IMR-90 (cell line): ENCODE measurements at regions not wholly inside any gene's neighbourhood (a gene's known extent, or its start where the extent isn't known, plus 50 kb on each side); places are given as distances from the start of the nearest gene placed in this dataset.

Source experiments
- ATAC-seq: fragments of 200-7000 bp; cut with Tn5 transposase; 2 replicates; pipeline ENCODE4 v1.9.1; 2020; ENCODE audit warnings: low read depth, mild to moderate bottlenecking, moderate library complexity
- BruUV-seq: library from RNA; stranded (reverse); fragments of 400-500 nt; replicated peaks from 2 replicates; lab custom pipeline; 2021; lab: Mats Ljungman, UMichigan
- CTCF ChIA-PET: fragments of 300-600 bp; formaldehyde crosslinking; extraction: SDS; loops from one replicate; lab custom pipeline; 2021; ENCODE audit warnings: antibody characterized with exemption; lab: Yijun Ruan, JAX
- POLR2A ChIA-PET: fragments of 300-600 bp; sonication (Branson Sonifier 250); formaldehyde crosslinking; loops from one replicate; lab custom pipeline; 2022; ENCODE audit warnings: antibody characterized with exemption; ENCODE audit not compliant: unreplicated experiment; lab: Charles Lee
- DNase-seq: peaks from one replicate; pipeline ENCODE4 v3.0.0; 2013
- H2AFZ ChIP-seq: replicated peaks from 2 replicates; pipeline ENCODE3; 2013; ENCODE audit warnings: low read length, mild to moderate bottlenecking; ENCODE audit not compliant: poor library complexity
- H2AK5ac ChIP-seq: 2 replicates; pipeline ENCODE4 v1.6.1; 2013; ENCODE audit warnings: low read depth, low read length, inconsistent platforms
- H2AK9ac ChIP-seq: replicated peaks from 2 replicates; pipeline ENCODE3; 2013; ENCODE audit warnings: mild to moderate bottlenecking, low read depth, low read length, moderate library complexity; ENCODE audit not compliant: poor library complexity
- H2BK120ac ChIP-seq: 2 replicates; pipeline ENCODE4 v1.6.1; 2013; ENCODE audit warnings: low read depth, low read length, inconsistent platforms
- H2BK15ac ChIP-seq: 3 replicates; pipeline ENCODE4 v1.6.1; 2013; ENCODE audit warnings: low read depth, low read length, inconsistent platforms
- H2BK20ac ChIP-seq: 2 replicates; pipeline ENCODE4 v1.6.1; 2013; ENCODE audit warnings: low read depth, mild to moderate bottlenecking, inconsistent platforms, low read length, moderate library complexity
- H2BK5ac ChIP-seq: 2 replicates; pipeline ENCODE4 v1.6.1; 2013; ENCODE audit warnings: mild to moderate bottlenecking, low read depth, low read length, inconsistent platforms; ENCODE audit not compliant: poor library complexity, severe bottlenecking
- H3K14ac ChIP-seq: replicated peaks from 2 replicates; pipeline ENCODE4 v1.6.1; 2013; ENCODE audit warnings: low read depth, low read length, inconsistent platforms
- H3K18ac ChIP-seq: 2 replicates; pipeline ENCODE4 v1.6.1; 2013; ENCODE audit warnings: low read depth, low read length, control low read depth
- H3K23ac ChIP-seq: 2 replicates; pipeline ENCODE4 v1.6.1; 2013; ENCODE audit warnings: low read depth, low read length, inconsistent platforms
- H3K27ac ChIP-seq: 2 replicates; pipeline ENCODE4 v1.5.1; 2013; ENCODE audit warnings: mild to moderate bottlenecking, control low read depth, low read length; ENCODE audit not compliant: insufficient read depth
- H3K27me3 ChIP-seq: 2 replicates; pipeline ENCODE4 v1.6.1; 2013; ENCODE audit warnings: low read length; ENCODE audit not compliant: control insufficient read depth, insufficient read depth
- H3K36me3 ChIP-seq: 2 replicates; pipeline ENCODE4 v1.6.1; 2013; ENCODE audit warnings: low read length, mixed read lengths; ENCODE audit not compliant: control insufficient read depth, insufficient read depth
- H3K4ac ChIP-seq: 2 replicates; pipeline ENCODE4 v1.6.1; 2013; ENCODE audit warnings: low read depth, low read length, inconsistent platforms
- H3K4me1 ChIP-seq: 2 replicates; pipeline ENCODE4 v1.6.1; 2013; ENCODE audit warnings: low read length, mixed read lengths; ENCODE audit not compliant: control insufficient read depth, insufficient read depth
- H3K4me2 ChIP-seq: 2 replicates; pipeline ENCODE4 v1.6.1; 2013; ENCODE audit warnings: low read depth, mild to moderate bottlenecking, control low read depth, low read length, moderate library complexity
- H3K4me3 ChIP-seq: 2 replicates; pipeline ENCODE4 v1.5.1; 2013; ENCODE audit warnings: low read depth, mild to moderate bottlenecking, control low read depth, low read length, moderate library complexity; ENCODE audit not compliant: insufficient read depth
- H3K56ac ChIP-seq: 2 replicates; pipeline ENCODE4 v1.6.1; 2013; ENCODE audit warnings: low read length, inconsistent platforms; ENCODE audit not compliant: insufficient read depth; ENCODE audit errors: extremely low read depth
- H3K79me1 ChIP-seq, 2 experiments: 2 replicates each; pipeline ENCODE4 v1.6.1; 2013; ENCODE audit warnings: low read length in 2 of 2, inconsistent platforms in 1 of 2, low read depth in 1 of 2
- H3K9ac ChIP-seq: 2 replicates; pipeline ENCODE4 v1.6.1; 2013; ENCODE audit warnings: low read depth, low read length, control low read depth
- H3K9me1 ChIP-seq: 2 replicates; pipeline ENCODE4 v1.6.1; 2013; ENCODE audit warnings: low read length, inconsistent platforms; ENCODE audit not compliant: insufficient read depth
- H3K9me3 ChIP-seq: 2 replicates; pipeline ENCODE4 v1.6.1; 2013; ENCODE audit warnings: low read length; ENCODE audit not compliant: control insufficient read depth, insufficient read depth
- H4K20me1 ChIP-seq: 2 replicates; pipeline ENCODE4 v1.6.1; 2013; ENCODE audit warnings: low read length, inconsistent platforms; ENCODE audit not compliant: insufficient read depth
- H4K5ac ChIP-seq: 2 replicates; pipeline ENCODE4 v1.6.1; 2013; ENCODE audit warnings: mild to moderate bottlenecking, low read depth, low read length, control low read depth
- H4K8ac ChIP-seq, 2 experiments: 2 replicates each; pipeline ENCODE4 v1.6.1; 2013; ENCODE audit warnings: low read depth in 2 of 2, low read length in 2 of 2, control low read depth in 1 of 2, inconsistent platforms in 1 of 2
- H4K91ac ChIP-seq: 2 replicates; pipeline ENCODE4 v1.6.1; 2013; ENCODE audit warnings: low read depth, low read length, inconsistent platforms; ENCODE audit not compliant: insufficient read depth
- CEBPB ChIP-seq: IDR thresholded peaks from 2 replicates; pipeline ENCODE4 v1.6.1; 2012; ENCODE audit warnings: low read depth, low read length, improper control_type of control experiment
- FOS ChIP-seq: fragments of 150-350 bp; IDR thresholded peaks from 2 replicates; pipeline ENCODE4 v1.6.1; 2016; ENCODE audit warnings: low read depth, low read length
- MAFK ChIP-seq: IDR thresholded peaks from 2 replicates; pipeline ENCODE4 v1.6.1; 2012; ENCODE audit warnings: low read depth, low read length, improper control_type of control experiment
- MXI1 ChIP-seq: IDR thresholded peaks from 2 replicates; pipeline ENCODE4 v1.6.1; 2012; ENCODE audit warnings: low read depth, mild to moderate bottlenecking, low read length, moderate library complexity, borderline replicate concordance
- POLR2A ChIP-seq: IDR thresholded peaks from 2 replicates; pipeline ENCODE4 v1.6.1; 2012; ENCODE audit warnings: mild to moderate bottlenecking, low read depth, low read length
- RAD21 ChIP-seq: IDR thresholded peaks from 2 replicates; pipeline ENCODE4 v1.6.1; 2012; ENCODE audit warnings: low read length, improper control_type of control experiment
- RCOR1 ChIP-seq: IDR thresholded peaks from 2 replicates; pipeline ENCODE4 v1.6.1; 2012; ENCODE audit warnings: mild to moderate bottlenecking, low read length, improper control_type of control experiment; ENCODE audit not compliant: insufficient replicate concordance
- SMC3 ChIP-seq: fragments of 150-350 bp; IDR thresholded peaks from 2 replicates; pipeline ENCODE4 v1.6.1; 2016; ENCODE audit warnings: low read depth, mild to moderate bottlenecking, antibody characterized with exemption, low read length, moderate library complexity
- WGBS, 2 experiments: methylation state at CpG; one replicate each; pipeline versions ENCODE4 v1.1.5 to v1.1.7; 2013; ENCODE audit warnings: missing lambda C conversion rate in 2 of 2; ENCODE audit not compliant: insufficient read length in 1 of 2; ENCODE audit errors: extremely low coverage in 2 of 2; 5-methylcytosine and 5-hydroxymethylcytosine counted together
- dilution Hi-C: fragments of 300-500 bp; cut with HindIII; formaldehyde crosslinking; loops from one replicate; pipeline ENCODE4 v1.14.3; 2018; ENCODE audit warnings: low sequenced_read_pairs; ENCODE audit not compliant: unreplicated experiment
- in situ Hi-C: fragments of 300-500 bp; cut with MboI; formaldehyde crosslinking; loops from 3 replicates; pipeline ENCODE4 v1.14.3; 2019; ENCODE audit warnings: low sequenced_read_pairs, inconsistent platforms, mixed read lengths
- intact Hi-C: fragments of 100-400 bp; cut with micrococcal nuclease; formaldehyde crosslinking; loops from 2 replicates; pipeline ENCODE4 v1.10.0; 2022
- TF ChIP-seq, protein P1 (sequence below): conservative IDR thresholded peaks from 2 replicates; pipeline ENCODE4 v1.5.1; 2012; ENCODE audit warnings: mild to moderate bottlenecking, low read depth, low read length, improper control_type of control experiment

- Histone ChIP-seq H3K14ac (no peak overlapping the region), H2AK9ac (no peak overlapping the region), H2BK15ac (no peak overlapping the region), H3K56ac (no peak overlapping the region), H4K91ac (no peak overlapping the region), H3K4me2 (no peak overlapping the region), H3K27ac (no peak overlapping the region), H3K4me3 (no peak overlapping the region), H3K36me3 (no peaks in the 10 kb centered on the region), H2AFZ (no peak overlapping the region), H2BK20ac (no peak overlapping the region), H3K27me3 (no peaks in the 10 kb centered on the region), H3K4ac (no peak overlapping the region), H3K9ac (no peak overlapping the region), H4K5ac (no peak overlapping the region), H2BK120ac (no peak overlapping the region), H2AK5ac (no peak overlapping the region), H4K20me1 (no peaks in the 10 kb centered on the region), H3K9me1 (no peaks in the 10 kb centered on the region), H3K9me3 (no peaks in the 10 kb centered on the region), H3K4me1 (no peaks in the 10 kb centered on the region), H3K23ac (no peak overlapping the region), H4K8ac (no peak overlapping the region), H2BK5ac (no peak overlapping the region), H3K18ac (no peak overlapping the region), H3K79me1 (no peaks in the 10 kb centered on the region)
- BruUV-seq: no TSS peak
- DNase-seq (no peak), ATAC-seq (no peak)
- dilution Hi-C loops: no loop called here
- intact Hi-C loops: no loop called here
- 98% methylated on average over 12 of the region's 45 CpGs; no CpG with 5 or more reads in 1 of the 2 experiments for WGBS, 2 experiments
- POLR2A ChIA-PET: no interaction called here
- in situ Hi-C loops: no loop called here
- TF ChIP-seq, protein P1, sequence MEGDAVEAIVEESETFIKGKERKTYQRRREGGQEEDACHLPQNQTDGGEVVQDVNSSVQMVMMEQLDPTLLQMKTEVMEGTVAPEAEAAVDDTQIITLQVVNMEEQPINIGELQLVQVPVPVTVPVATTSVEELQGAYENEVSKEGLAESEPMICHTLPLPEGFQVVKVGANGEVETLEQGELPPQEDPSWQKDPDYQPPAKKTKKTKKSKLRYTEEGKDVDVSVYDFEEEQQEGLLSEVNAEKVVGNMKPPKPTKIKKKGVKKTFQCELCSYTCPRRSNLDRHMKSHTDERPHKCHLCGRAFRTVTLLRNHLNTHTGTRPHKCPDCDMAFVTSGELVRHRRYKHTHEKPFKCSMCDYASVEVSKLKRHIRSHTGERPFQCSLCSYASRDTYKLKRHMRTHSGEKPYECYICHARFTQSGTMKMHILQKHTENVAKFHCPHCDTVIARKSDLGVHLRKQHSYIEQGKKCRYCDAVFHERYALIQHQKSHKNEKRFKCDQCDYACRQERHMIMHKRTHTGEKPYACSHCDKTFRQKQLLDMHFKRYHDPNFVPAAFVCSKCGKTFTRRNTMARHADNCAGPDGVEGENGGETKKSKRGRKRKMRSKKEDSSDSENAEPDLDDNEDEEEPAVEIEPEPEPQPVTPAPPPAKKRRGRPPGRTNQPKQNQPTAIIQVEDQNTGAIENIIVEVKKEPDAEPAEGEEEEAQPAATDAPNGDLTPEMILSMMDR: no peak
- TF ChIP-seq CEBPB: no peak
- no peak for TF ChIP-seq MAFK
- no peak for TF ChIP-seq POLR2A
- no peak for TF ChIP-seq FOS
- no peak for TF ChIP-seq RAD21
- TF ChIP-seq MXI1: no peak
- TF ChIP-seq SMC3: no peak
- TF ChIP-seq RCOR1: no peak
- CTCF ChIA-PET: no interaction called here
Measured at GRCh38 chr3:176362191-176362731, 835.0 kb downstream of the TBL1XR1 start.
